Anterior cingulate cortex (tissue), 58 donors: ENCODE measurements at regions not wholly inside any gene's neighbourhood (a gene's known extent, or its start where the extent isn't known, plus 50 kb on each side); places are given as distances from the start of the nearest gene placed in this dataset.
"Not testable (repeated sequence)": the region's sequence is repeated elsewhere in the genome, so short reads cannot be mapped to it uniquely, and the experiment has no call there.

Experiments used
- DNase-seq, 58 donors: peaks; one replicate each; lab custom pipeline; 2025; lab: John Stamatoyannopoulos, UW

GRCh38 chr6:74256781-74257180 lies 560.8 kb downstream of the CD109 start:
- DNase-seq, result no peak

DNA sequence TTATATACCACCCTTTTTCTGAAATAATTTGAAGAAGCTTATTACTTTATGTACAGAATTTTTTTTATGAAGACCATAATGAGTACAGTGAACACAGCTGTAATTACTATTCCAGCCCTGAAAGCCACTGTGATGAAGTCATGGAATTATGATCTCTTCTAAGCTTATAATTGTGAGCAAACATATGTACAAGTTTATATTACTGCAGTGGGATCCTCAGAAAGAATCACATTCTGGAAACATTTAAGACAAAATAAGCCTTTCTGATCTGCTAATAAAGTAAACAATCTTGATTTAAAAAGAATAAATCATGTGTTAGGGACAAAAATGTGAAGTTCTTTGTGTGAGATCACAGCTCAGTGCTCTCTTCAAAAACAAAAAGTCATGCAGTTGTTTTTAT lies 560.4 kb downstream of the CD109 start:
- no peak for DNase-seq

- DNase-seq, result not testable (repeated sequence)
Measured at GRCh38 chr6:74255007-74255406, 559.0 kb downstream of the CD109 start.

- not testable (repeated sequence) for DNase-seq
Measured at GRCh38 chr6:74254147-74254546, 558.1 kb downstream of the CD109 start.

DNA sequence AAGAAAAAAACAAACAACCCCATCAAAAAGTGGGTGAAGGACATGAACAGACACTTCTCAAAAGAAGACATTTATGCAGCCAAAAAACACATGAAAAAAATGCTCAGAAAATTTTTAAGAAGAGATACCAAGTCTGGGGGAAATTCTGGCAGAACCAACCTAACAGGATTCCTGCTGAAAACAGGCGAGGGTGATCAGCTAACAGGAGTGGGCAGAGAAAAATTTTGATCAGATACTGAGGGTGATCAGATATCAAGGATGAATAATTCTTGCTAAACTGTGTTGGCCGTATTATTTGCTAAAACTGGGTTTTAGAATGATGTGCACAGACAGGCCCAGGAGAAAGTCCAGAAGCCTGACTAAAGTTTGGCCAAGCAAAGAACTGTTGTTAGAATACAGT lies 557.3 kb downstream of the CD109 start:
- no peak for DNase-seq

GRCh38 chr6:74250161-74250818 lies 554.3 kb downstream of the CD109 start:
- no peak for DNase-seq

- DNase-seq, result no peak
Measured at GRCh38 chr6:74249658-74250057, 553.7 kb downstream of the CD109 start.

DNA sequence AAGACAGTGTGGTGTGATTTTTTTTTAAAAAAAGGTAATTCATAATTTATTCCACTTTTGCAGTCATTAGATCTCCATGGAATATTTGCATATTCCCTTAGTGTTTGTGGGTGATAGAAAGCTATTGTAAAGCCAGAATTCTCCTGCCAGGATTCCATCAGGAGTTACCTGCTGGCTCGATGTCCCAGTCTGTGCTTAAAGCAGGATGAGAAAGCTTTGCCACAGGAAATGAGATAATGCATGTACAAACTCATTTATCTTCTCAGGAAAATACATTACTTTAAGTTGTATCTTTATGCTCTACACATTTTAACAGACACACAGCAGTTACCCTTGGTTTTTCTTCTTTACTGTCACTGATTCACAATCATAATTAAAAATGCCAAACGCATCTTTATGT lies 553.0 kb downstream of the CD109 start:
- DNase-seq, result no peak

GRCh38 chr6:74222768-74223333 lies 526.8 kb downstream of the CD109 start:
- no peak for DNase-seq

- DNase-seq, result no peak
Measured at GRCh38 chr6:74213995-74214394, 518.0 kb downstream of the CD109 start.

- no peak for DNase-seq
Measured at GRCh38 chr6:74208239-74208638, 512.2 kb downstream of the CD109 start.

GRCh38 chr6:74199215-74199915 lies 503.4 kb downstream of the CD109 start:
- no peak for DNase-seq

DNA sequence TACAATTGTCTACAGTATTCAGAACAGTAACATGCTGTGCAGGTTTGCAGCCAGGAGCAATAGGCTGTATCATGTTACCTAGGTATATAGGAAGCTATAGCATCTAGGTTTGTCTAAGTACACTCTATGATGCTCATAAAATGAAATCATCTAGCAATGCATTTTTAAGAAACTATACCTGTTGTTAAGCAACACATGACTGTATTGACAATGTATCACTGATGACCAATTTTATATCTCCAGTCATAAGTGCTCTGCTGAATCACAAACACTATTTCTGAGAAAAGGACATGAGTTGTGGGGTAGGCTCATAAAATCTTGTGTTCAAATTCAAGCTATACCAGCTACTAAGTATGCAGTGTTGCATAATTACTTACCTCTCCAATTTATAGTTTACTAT lies 501.3 kb downstream of the CD109 start:
- DNase-seq, result no peak

GRCh38 chr6:74187811-74188210 lies 491.8 kb downstream of the CD109 start:
- DNase-seq, result no peak

DNA sequence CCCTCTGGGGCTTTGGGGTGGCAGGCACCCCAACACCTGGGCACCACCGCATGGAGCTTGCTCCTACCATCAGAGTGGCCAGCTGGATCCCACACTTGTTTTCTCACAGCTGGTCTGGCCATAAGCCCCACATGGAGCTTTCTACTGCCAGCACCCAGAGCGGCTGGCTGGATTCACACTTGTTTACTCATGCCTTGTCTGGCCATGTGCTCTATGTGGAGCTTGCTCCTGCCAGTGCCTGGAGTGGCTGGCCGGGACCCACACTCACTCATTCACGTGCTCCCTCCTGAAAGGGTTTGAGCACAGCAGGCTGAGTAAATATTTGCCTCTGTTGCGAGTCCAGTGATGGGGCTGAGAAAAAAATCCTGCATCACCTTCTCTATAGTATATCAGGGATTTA lies 487.0 kb downstream of the CD109 start:
- peak in 3 of 58 donors; percentile 1 to 2 (median 1) for DNase-seq

- DNase-seq, result no peak
Measured at GRCh38 chr6:74181471-74181870, 485.5 kb downstream of the CD109 start.

- DNase-seq, result no peak
Measured at GRCh38 chr6:74177506-74177905, 481.5 kb downstream of the CD109 start.

- DNase-seq, result not testable (repeated sequence)
Measured at GRCh38 chr6:74170550-74170949, 474.5 kb downstream of the CD109 start.

GRCh38 chr6:74170118-74170517 lies 474.1 kb downstream of the CD109 start:
- no peak for DNase-seq

DNA sequence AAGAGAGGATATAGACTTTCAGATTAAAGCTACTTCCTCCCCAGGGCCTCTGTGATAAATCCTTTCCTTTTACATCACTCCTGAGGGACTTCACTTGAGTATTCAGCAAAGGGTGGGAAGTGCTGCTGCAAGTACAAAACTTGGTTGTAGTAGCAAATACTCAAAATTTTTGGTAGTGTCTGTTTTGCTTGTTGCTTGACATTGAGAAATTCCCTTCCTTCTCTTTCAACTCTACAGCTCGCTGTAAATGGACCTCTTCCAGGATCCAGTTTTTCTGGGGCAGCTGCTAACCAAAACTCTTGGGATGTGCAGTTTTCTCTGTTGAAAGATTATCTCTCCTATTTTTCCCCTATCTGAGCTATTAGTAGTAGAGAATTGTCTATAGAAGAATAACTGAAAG lies 472.0 kb downstream of the CD109 start:
- DNase-seq, result no peak

GRCh38 chr6:74167511-74167910 lies 471.5 kb downstream of the CD109 start:
- DNase-seq, result no peak

DNA sequence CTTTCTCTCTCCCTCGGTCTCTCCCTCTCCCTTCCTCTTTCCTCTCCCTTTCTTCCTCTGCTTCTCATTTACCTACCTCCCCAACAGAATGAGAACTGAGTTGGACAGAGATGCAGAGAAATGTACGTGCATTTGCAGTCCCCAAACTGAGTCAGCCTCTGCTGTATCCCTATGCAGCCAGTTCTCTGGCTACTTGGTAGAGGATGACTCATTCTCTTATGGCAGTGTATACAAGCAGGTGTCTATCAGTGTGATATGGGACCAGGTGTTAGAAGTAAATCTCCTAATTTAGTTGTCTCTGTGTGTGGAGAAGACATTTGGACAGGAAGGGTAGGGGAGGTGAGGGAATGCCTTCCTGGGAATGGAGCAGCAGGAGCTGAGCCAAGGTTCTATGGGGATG lies 470.8 kb downstream of the CD109 start:
- DNase-seq, result no peak
